HFF-Myc (cell line): ENCODE measurements at regions not wholly inside any gene's neighbourhood (a gene's known extent, or its start where the extent isn't known, plus 50 kb on each side); places are given as distances from the start of the nearest gene placed in this dataset.

ENCODE experiments used
- DNase-seq: peaks from one replicate; pipeline ENCODE4 v3.0.0-alpha.2; 2011; ENCODE audit warnings: low read depth; ENCODE audit errors: extremely low read depth
- H3K4me3 ChIP-seq: replicated peaks from 2 replicates; pipeline ENCODE4 v1.5.1; 2011; ENCODE audit warnings: low read depth, mild to moderate bottlenecking, control low read depth, low read length
- TF ChIP-seq, protein P1 (sequence below): IDR thresholded peaks from 2 replicates; pipeline ENCODE4 v1.5.1; 2012; ENCODE audit warnings: mild to moderate bottlenecking, low read depth, low read length, control low read depth; ENCODE audit errors: missing control alignments

DNA sequence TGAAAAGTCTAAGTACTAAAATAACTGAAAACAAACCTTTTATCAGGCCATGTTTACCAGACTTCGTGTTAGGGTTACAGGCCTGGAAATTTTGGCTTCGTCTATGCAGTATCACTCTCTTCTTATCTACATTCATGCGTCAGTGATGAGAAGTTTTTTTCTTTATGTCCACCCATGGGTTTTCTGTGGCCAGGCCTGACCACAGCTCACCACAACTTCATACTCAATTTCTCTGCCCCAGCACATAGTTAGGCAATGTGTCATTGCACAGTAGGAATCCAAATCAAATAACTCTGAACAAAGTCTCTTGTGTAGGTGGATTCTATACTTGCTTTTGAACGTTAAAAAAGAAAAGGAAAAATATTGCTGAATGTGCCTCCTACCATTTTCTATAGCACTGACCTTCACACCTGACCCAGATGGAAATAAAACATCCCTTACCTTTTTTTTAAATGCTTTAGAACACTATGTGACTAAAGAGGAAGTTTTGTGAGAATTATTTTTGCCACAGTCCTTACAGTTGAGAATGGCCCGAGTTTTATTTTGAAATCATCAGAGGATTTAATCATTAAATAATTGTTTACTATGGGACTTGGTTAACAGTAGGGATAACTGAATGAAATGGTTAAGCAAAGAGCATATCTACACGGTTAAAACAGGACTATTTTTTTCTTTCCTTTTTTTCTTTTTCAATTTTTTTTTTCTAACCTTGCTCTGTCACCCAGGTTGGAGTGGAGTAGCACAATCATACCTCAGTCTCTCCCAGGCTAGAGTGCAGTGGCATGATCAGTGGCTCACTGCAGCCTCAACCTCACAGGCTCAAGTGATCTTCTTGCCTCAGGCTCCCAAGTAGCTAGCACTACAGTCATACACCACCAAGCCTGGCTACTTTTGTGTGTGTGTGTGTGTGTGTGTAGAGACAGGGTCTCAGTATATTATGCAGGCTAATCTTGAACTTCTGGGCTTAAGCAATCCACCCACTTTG lies 1247.0 kb upstream of the ACO1 start:
- TF ChIP-seq, protein P1, sequence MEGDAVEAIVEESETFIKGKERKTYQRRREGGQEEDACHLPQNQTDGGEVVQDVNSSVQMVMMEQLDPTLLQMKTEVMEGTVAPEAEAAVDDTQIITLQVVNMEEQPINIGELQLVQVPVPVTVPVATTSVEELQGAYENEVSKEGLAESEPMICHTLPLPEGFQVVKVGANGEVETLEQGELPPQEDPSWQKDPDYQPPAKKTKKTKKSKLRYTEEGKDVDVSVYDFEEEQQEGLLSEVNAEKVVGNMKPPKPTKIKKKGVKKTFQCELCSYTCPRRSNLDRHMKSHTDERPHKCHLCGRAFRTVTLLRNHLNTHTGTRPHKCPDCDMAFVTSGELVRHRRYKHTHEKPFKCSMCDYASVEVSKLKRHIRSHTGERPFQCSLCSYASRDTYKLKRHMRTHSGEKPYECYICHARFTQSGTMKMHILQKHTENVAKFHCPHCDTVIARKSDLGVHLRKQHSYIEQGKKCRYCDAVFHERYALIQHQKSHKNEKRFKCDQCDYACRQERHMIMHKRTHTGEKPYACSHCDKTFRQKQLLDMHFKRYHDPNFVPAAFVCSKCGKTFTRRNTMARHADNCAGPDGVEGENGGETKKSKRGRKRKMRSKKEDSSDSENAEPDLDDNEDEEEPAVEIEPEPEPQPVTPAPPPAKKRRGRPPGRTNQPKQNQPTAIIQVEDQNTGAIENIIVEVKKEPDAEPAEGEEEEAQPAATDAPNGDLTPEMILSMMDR = no peak
- H3K4me3 ChIP-seq = no peak overlapping the region
- DNase-seq = no peak

- TF ChIP-seq, protein P1 = no peak
- DNase-seq = no peak
- no peak overlapping the region for H3K4me3 ChIP-seq
Observed at GRCh38 chr9:31140316-31140715, 1244.1 kb upstream of the ACO1 start.

GRCh38 chr9:31142456-31142855 lies 1242.0 kb upstream of the ACO1 start:
- no peak for DNase-seq
- no peak overlapping the region for H3K4me3 ChIP-seq
- TF ChIP-seq, protein P1 = no peak

- no peak for DNase-seq
- TF ChIP-seq, protein P1 = no peak
- no peak overlapping the region for H3K4me3 ChIP-seq
Observed at GRCh38 chr9:31144614-31145013, 1239.8 kb upstream of the ACO1 start.

DNA sequence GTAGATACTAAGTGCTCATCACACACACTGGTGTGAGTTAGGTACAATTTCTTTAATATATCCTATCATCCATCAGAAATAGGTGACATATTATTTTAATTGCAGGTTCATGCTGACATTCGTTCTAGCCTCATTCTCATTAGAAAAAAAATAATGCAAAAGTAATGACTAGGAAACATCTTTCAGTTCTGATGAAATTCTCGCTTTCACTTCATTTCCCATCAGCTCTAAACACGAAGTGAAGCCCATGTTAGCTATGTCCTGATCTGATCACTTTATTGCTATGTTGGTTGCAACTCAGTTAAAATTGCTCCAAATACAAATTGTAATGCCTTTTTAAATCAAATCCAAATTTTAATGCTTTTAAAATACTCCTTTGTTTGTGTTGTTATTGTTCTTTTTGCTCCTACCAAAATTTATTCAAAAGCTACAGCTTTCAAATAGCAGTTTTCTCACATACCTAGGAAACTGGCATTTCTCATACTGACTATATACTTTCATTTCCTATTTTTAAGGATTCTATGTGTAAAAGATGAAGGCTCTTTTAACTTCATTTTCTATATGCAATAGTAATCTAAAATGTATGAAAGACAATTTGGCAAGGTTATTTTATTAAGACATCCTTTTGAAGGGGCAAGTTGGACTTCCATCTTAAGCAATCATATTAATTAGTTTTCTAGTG lies 1237.8 kb upstream of the ACO1 start:
- no peak overlapping the region for H3K4me3 ChIP-seq
- no peak for DNase-seq
- TF ChIP-seq, protein P1 = no peak

DNA sequence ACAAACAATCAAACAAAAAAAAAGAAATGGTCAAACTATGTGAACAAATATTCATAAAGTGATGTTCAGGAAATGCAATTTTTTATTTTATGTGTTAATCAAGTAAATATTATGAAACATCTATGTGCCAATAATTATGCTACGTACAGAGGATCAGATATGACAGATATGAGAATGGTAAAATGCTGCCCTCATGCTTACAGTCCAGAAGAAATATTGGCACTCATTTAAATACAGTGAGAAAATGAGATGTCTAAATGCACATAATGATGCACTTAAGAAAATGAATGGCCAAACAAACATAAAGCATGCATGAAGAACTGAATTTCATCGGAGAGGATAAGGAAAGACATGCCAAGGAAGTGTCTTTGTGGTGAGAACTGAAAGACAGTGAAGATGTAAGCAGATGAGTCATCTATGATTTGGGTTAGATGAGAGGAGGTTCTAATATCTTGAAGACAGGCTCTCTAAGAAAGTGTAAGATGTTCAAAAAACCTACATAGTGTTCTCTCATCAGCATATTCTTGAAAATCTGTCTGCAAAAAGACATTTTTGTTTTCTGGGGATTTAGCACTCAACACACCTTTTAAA lies 1231.1 kb upstream of the ACO1 start:
- DNase-seq = no peak
- no peak overlapping the region for H3K4me3 ChIP-seq
- TF ChIP-seq, protein P1 = no peak
